HPDE6-E6E7 (cell line): ENCODE measurements at regions not wholly inside any gene's neighbourhood (a gene's known extent, or its start where the extent isn't known, plus 50 kb on each side); places are given as distances from the start of the nearest gene placed in this dataset.

Experiments
- DNase-seq: peaks from one replicate; pipeline ENCODE4 v3.0.0; 2011; ENCODE audit warnings: missing footprints; ENCODE audit errors: extremely low spot score

GRCh38 chr20:4095639-4096038 is 53.0 kb upstream of the SMOX start:
- no peak for DNase-seq

- DNase-seq: peak; percentile 81
Observed at GRCh38 chr20:4091490-4092479, 56.8 kb upstream of the SMOX start.

- DNase-seq: no peak
Observed at GRCh38 chr20:4090756-4091489, 57.7 kb upstream of the SMOX start.

GRCh38 chr20:4089756-4090487 is 58.7 kb upstream of the SMOX start:
- DNase-seq: no peak

GRCh38 chr20:4088766-4089165 is 59.9 kb upstream of the SMOX start:
- no peak for DNase-seq

- no peak for DNase-seq
Observed at GRCh38 chr20:4087923-4088322, 60.7 kb upstream of the SMOX start.

GRCh38 chr20:4086771-4087687 is 61.6 kb upstream of the SMOX start:
- no peak for DNase-seq

- DNase-seq: no peak
Observed at GRCh38 chr20:4084721-4085120, 63.9 kb upstream of the SMOX start.

- no peak for DNase-seq
Observed at GRCh38 chr20:4084096-4084495, 64.5 kb upstream of the SMOX start.

- DNase-seq: no peak
Observed at GRCh38 chr20:4083098-4083865, 65.3 kb upstream of the SMOX start.

- no peak for DNase-seq
Observed at GRCh38 chr20:4082406-4083097, 66.1 kb upstream of the SMOX start.

GRCh38 chr20:4081421-4081820 is 66.1 kb upstream of the RNF24 start:
- DNase-seq: no peak

- DNase-seq: no peak
Observed at GRCh38 chr20:4076671-4077070, 61.3 kb upstream of the RNF24 start.

- no peak for DNase-seq
Observed at GRCh38 chr20:4076033-4076432, 60.7 kb upstream of the RNF24 start.

- DNase-seq: no peak
Observed at GRCh38 chr20:4074877-4075455, 59.6 kb upstream of the RNF24 start.

- DNase-seq: no peak
Observed at GRCh38 chr20:4073852-4074741, 58.7 kb upstream of the RNF24 start.

GRCh38 chr20:4071178-4071693 is 55.9 kb upstream of the RNF24 start:
- no peak for DNase-seq
